ENCODE measurements at regions not wholly inside any gene's neighbourhood (a gene's known extent, or its start where the extent isn't known, plus 50 kb on each side); places are given as distances from the start of the nearest gene placed in this dataset.

- no peak for TF ChIP-seq POLR2AphosphoS5 (IDR thresholded peaks at IDR 0.05; ENCODE audit: borderline replicate concordance, low read depth, low read length)
- TF ChIP-seq EZH2 (IDR thresholded peaks at IDR 0.05), result no peak
These were observed 70.7 kb upstream of the GRK3 start for GRCh38 chr22:25493794-25494193.
